PFSK-1 (cell line): ENCODE measurements at regions not wholly inside any gene's neighbourhood (a gene's known extent, or its start where the extent isn't known, plus 50 kb on each side); places are given as distances from the start of the nearest gene placed in this dataset.

Experiments
- POLR2AphosphoS5 ChIP-seq: IDR thresholded peaks from 2 replicates; pipeline ENCODE4 v1.6.1; 2012; ENCODE audit warnings: low read depth, mild to moderate bottlenecking, control low read depth, low read length, moderate library complexity
- SIN3A ChIP-seq: IDR thresholded peaks from 2 replicates; pipeline ENCODE4 v1.6.1; 2012; ENCODE audit warnings: mild to moderate bottlenecking, low read length, moderate library complexity, borderline replicate concordance; ENCODE audit not compliant: insufficient read depth
- TAF1 ChIP-seq: IDR thresholded peaks from 2 replicates; pipeline ENCODE4 v1.6.1; 2012; ENCODE audit warnings: low read length, control low read depth, borderline replicate concordance; ENCODE audit not compliant: insufficient read depth
- TF ChIP-seq, protein P1 (sequence below), 2 experiments: IDR thresholded peaks; 2 replicates each; pipeline versions ENCODE4 v1.6.1 to v1.8.0; 2011 to 2012; ENCODE audit warnings: low read depth in 2 of 2, low read length in 2 of 2, control low read depth in 1 of 2, inconsistent platforms in 1 of 2, mild to moderate bottlenecking in 1 of 2, moderate library complexity in 1 of 2; ENCODE audit not compliant: insufficient read depth in 1 of 2

DNA sequence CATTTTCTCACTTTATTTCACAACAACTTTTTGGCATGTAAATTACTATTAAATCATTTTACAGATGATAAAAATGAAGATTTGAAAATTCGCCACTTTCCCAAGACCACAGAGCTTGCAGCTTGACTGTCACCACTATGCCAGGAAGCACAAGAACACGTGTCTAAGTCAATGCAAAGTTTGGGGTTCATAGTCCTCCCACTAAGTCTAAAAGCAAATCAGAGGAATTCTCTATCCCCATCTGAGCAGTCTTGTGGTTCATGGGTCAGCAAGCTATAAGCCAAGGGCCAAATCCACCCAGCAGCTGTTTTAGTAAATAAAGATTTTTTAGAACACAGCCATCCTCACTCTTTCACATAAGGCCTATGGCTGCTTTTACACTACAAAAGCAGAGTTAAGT, 833.3 kb upstream of the INTU start:
- TF ChIP-seq POLR2AphosphoS5 (no peak), SIN3A (no peak), TAF1 (no peak)
- TF ChIP-seq, protein P1, sequence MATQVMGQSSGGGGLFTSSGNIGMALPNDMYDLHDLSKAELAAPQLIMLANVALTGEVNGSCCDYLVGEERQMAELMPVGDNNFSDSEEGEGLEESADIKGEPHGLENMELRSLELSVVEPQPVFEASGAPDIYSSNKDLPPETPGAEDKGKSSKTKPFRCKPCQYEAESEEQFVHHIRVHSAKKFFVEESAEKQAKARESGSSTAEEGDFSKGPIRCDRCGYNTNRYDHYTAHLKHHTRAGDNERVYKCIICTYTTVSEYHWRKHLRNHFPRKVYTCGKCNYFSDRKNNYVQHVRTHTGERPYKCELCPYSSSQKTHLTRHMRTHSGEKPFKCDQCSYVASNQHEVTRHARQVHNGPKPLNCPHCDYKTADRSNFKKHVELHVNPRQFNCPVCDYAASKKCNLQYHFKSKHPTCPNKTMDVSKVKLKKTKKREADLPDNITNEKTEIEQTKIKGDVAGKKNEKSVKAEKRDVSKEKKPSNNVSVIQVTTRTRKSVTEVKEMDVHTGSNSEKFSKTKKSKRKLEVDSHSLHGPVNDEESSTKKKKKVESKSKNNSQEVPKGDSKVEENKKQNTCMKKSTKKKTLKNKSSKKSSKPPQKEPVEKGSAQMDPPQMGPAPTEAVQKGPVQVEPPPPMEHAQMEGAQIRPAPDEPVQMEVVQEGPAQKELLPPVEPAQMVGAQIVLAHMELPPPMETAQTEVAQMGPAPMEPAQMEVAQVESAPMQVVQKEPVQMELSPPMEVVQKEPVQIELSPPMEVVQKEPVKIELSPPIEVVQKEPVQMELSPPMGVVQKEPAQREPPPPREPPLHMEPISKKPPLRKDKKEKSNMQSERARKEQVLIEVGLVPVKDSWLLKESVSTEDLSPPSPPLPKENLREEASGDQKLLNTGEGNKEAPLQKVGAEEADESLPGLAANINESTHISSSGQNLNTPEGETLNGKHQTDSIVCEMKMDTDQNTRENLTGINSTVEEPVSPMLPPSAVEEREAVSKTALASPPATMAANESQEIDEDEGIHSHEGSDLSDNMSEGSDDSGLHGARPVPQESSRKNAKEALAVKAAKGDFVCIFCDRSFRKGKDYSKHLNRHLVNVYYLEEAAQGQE (IDR thresholded peaks at IDR 0.05; ENCODE audit: insufficient read depth in 1 of 2, low read depth in 2 of 2, low read length in 2 of 2) = no peak
